HEK293 (cell line): ENCODE measurements at regions not wholly inside any gene's neighbourhood (a gene's known extent, or its start where the extent isn't known, plus 50 kb on each side); places are given as distances from the start of the nearest gene placed in this dataset.

Experiments used
- CTCF ChIA-PET: fragments of 350-600 bp; formaldehyde crosslinking; extraction: SDS; loops from one replicate; lab custom pipeline; 2021; ENCODE audit warnings: antibody characterized with exemption; lab: Yijun Ruan, JAX
- POLR2A ChIA-PET: fragments of 300-600 bp; formaldehyde crosslinking; extraction: SDS; loops from one replicate; lab custom pipeline; 2020; ENCODE audit warnings: antibody characterized with exemption, inconsistent platforms; lab: Yijun Ruan, JAX
- H3K27ac ChIP-seq: fragments of 200-500 bp; sonication (Bioruptor generic); 2 replicates; pipeline ENCODE4 v1.5.1; 2014; ENCODE audit warnings: low read depth, low read length, control low read depth, inconsistent platforms; ENCODE audit errors: extremely low read depth
- H3K36me3 ChIP-seq, 2 experiments: fragments of 200-500 bp in 1 of 2; sonication (Bioruptor generic) in 1 of 2; 1 replicate in 1 of 2; 2 replicates in 1 of 2; pipeline ENCODE4 v1.5.1; 2014 to 2017; ENCODE audit warnings: inconsistent platforms in 2 of 2, low read length in 2 of 2; ENCODE audit not compliant: control insufficient read depth in 2 of 2, insufficient read depth in 1 of 2
- H3K4me1 ChIP-seq: fragments of 200-500 bp; sonication (Bioruptor generic); 2 replicates; pipeline ENCODE4 v1.5.1; 2014; ENCODE audit warnings: mild to moderate bottlenecking, low read length, inconsistent platforms; ENCODE audit not compliant: control insufficient read depth, insufficient read depth
- H3K4me3 ChIP-seq: 2 replicates; pipeline ENCODE4 v1.5.1; 2011; ENCODE audit warnings: low read depth, mild to moderate bottlenecking, control low read depth, low read length, moderate library complexity
- H3K9me3 ChIP-seq: fragments of 200-500 bp; sonication (Bioruptor generic); 2 replicates; pipeline ENCODE4 v1.5.1; 2014; ENCODE audit warnings: low read depth, low read length, inconsistent platforms; ENCODE audit not compliant: control insufficient read depth, insufficient read depth
- EGR2 ChIP-seq: fragments of 450-650 bp; formaldehyde crosslinking; IDR thresholded peaks from 2 replicates; pipeline ENCODE4 v1.5.1; 2016; ENCODE audit warnings: low read depth, missing biosample characterization, missing genetic modification characterization
- FEZF1 ChIP-seq: fragments of 450-650 bp; formaldehyde crosslinking; IDR thresholded peaks from 2 replicates; pipeline ENCODE4 v1.5.1; 2016; ENCODE audit warnings: missing biosample characterization, missing genetic modification characterization
- MYNN ChIP-seq: fragments of 450-650 bp; formaldehyde crosslinking; IDR thresholded peaks from 2 replicates; pipeline ENCODE4 v1.5.1; 2016; ENCODE audit warnings: missing biosample characterization, missing genetic modification characterization, borderline replicate concordance
- OSR2 ChIP-seq: fragments of 450-650 bp; formaldehyde crosslinking; IDR thresholded peaks from 2 replicates; pipeline ENCODE4 v1.5.1; 2016; ENCODE audit warnings: missing biosample characterization, missing genetic modification characterization
- SCRT2 ChIP-seq: fragments of 450-650 bp; formaldehyde crosslinking; IDR thresholded peaks from 2 replicates; pipeline ENCODE4 v1.5.1; 2016; ENCODE audit warnings: missing biosample characterization, missing genetic modification characterization
- ZBTB8A ChIP-seq: fragments of 450-650 bp; formaldehyde crosslinking; IDR thresholded peaks from 2 replicates; pipeline ENCODE4 v1.5.1; 2016; ENCODE audit warnings: missing biosample characterization, missing genetic modification characterization
- ZFP69B ChIP-seq: fragments of 450-650 bp; formaldehyde crosslinking; IDR thresholded peaks from 2 replicates; pipeline ENCODE4 v1.5.1; 2016; ENCODE audit warnings: missing biosample characterization, missing genetic modification characterization
- ZNF112 ChIP-seq: fragments of 450-650 bp; formaldehyde crosslinking; IDR thresholded peaks from 2 replicates; pipeline ENCODE4 v1.5.0; 2017; ENCODE audit warnings: missing biosample characterization, missing genetic modification characterization
- ZNF140 ChIP-seq: fragments of 450-650 bp; formaldehyde crosslinking; IDR thresholded peaks from 2 replicates; pipeline ENCODE4 v1.5.1; 2016; ENCODE audit warnings: missing biosample characterization, missing genetic modification characterization
- ZNF146 ChIP-seq: fragments of 450-650 bp; formaldehyde crosslinking; IDR thresholded peaks from 2 replicates; pipeline ENCODE4 v1.5.1; 2016; ENCODE audit warnings: missing biosample characterization, missing genetic modification characterization
- ZNF174 ChIP-seq: fragments of 450-650 bp; formaldehyde crosslinking; IDR thresholded peaks from 2 replicates; pipeline ENCODE4 v1.5.0; 2017; ENCODE audit warnings: missing biosample characterization, mild to moderate bottlenecking, missing genetic modification characterization
- ZNF175 ChIP-seq: fragments of 450-650 bp; formaldehyde crosslinking; IDR thresholded peaks from 2 replicates; pipeline ENCODE4 v1.5.1; 2016; ENCODE audit warnings: missing biosample characterization, missing genetic modification characterization
- ZNF202 ChIP-seq: fragments of 450-650 bp; formaldehyde crosslinking; IDR thresholded peaks from 2 replicates; pipeline ENCODE4 v1.5.1; 2016; ENCODE audit warnings: missing biosample characterization, missing genetic modification characterization, borderline replicate concordance
- ZNF292 ChIP-seq: fragments of 450-650 bp; formaldehyde crosslinking; IDR thresholded peaks from 2 replicates; pipeline ENCODE4 v1.5.1; 2016; ENCODE audit warnings: low read depth, missing biosample characterization, missing genetic modification characterization, borderline replicate concordance
- ZNF324 ChIP-seq: fragments of 450-650 bp; formaldehyde crosslinking; IDR thresholded peaks from 2 replicates; pipeline ENCODE4 v1.5.1; 2016; ENCODE audit warnings: missing biosample characterization, missing genetic modification characterization
- ZNF394 ChIP-seq: fragments of 450-650 bp; formaldehyde crosslinking; IDR thresholded peaks from 2 replicates; pipeline ENCODE4 v1.5.1; 2016; ENCODE audit warnings: missing biosample characterization, missing genetic modification characterization, mild to moderate bottlenecking, moderate library complexity, borderline replicate concordance
- ZNF404 ChIP-seq: fragments of 450-650 bp; formaldehyde crosslinking; IDR thresholded peaks from 2 replicates; pipeline ENCODE4 v1.5.1; 2017; ENCODE audit warnings: missing biosample characterization, missing genetic modification characterization
- ZNF48 ChIP-seq: fragments of 450-650 bp; formaldehyde crosslinking; IDR thresholded peaks from 2 replicates; pipeline ENCODE4 v1.5.1; 2016; ENCODE audit warnings: missing biosample characterization, missing genetic modification characterization
- ZNF501 ChIP-seq: fragments of 450-650 bp; formaldehyde crosslinking; IDR thresholded peaks from 2 replicates; pipeline ENCODE4 v1.5.1; 2016; ENCODE audit warnings: missing biosample characterization, missing genetic modification characterization
- ZNF549 ChIP-seq: fragments of 450-650 bp; IDR thresholded peaks from 2 replicates; pipeline ENCODE4 v1.5.1; 2018; ENCODE audit warnings: missing biosample characterization, missing genetic modification characterization, mild to moderate bottlenecking, inconsistent platforms, moderate library complexity
- ZNF610 ChIP-seq: fragments of 450-650 bp; formaldehyde crosslinking; IDR thresholded peaks from 2 replicates; pipeline ENCODE4 v1.5.1; 2016; ENCODE audit warnings: missing biosample characterization, missing genetic modification characterization, borderline replicate concordance
- ZNF624 ChIP-seq: fragments of 450-650 bp; formaldehyde crosslinking; IDR thresholded peaks from 2 replicates; pipeline ENCODE4 v1.5.1; 2017; ENCODE audit warnings: missing biosample characterization, missing genetic modification characterization
- ZNF626 ChIP-seq: fragments of 450-650 bp; sonication (Bioruptor Pico); formaldehyde crosslinking; IDR thresholded peaks from 2 replicates; pipeline ENCODE4 v1.5.1; 2018; ENCODE audit warnings: missing biosample characterization, missing genetic modification characterization, inconsistent platforms
- ZNF658 ChIP-seq: fragments of 450-650 bp; formaldehyde crosslinking; IDR thresholded peaks from 2 replicates; pipeline ENCODE4; 2016; ENCODE audit warnings: missing biosample characterization, missing genetic modification characterization
- ZNF692 ChIP-seq: fragments of 450-650 bp; formaldehyde crosslinking; IDR thresholded peaks from 2 replicates; pipeline ENCODE4 v1.5.1; 2016; ENCODE audit warnings: missing biosample characterization, missing genetic modification characterization
- ZNF701 ChIP-seq: fragments of 450-650 bp; formaldehyde crosslinking; IDR thresholded peaks from 2 replicates; pipeline ENCODE4 v1.5.1; 2016; ENCODE audit warnings: missing biosample characterization, missing genetic modification characterization
- ZNF747 ChIP-seq: fragments of 450-650 bp; formaldehyde crosslinking; IDR thresholded peaks from 2 replicates; pipeline ENCODE4 v1.5.1; 2016; ENCODE audit warnings: missing biosample characterization, missing genetic modification characterization
- ZNF768 ChIP-seq: fragments of 450-650 bp; formaldehyde crosslinking; IDR thresholded peaks from 2 replicates; pipeline ENCODE4 v1.5.1; 2018; ENCODE audit warnings: missing biosample characterization, mild to moderate bottlenecking, missing genetic modification characterization
- ZNF830 ChIP-seq: fragments of 450-650 bp; IDR thresholded peaks from 2 replicates; pipeline ENCODE4 v1.5.0; 2018; ENCODE audit warnings: missing biosample characterization, missing genetic modification characterization, low read depth, mild to moderate bottlenecking, moderate library complexity
- ZSCAN16 ChIP-seq: fragments of 450-650 bp; formaldehyde crosslinking; IDR thresholded peaks from 2 replicates; pipeline ENCODE4 v1.5.1; 2016; ENCODE audit warnings: missing biosample characterization, missing genetic modification characterization
- TF ChIP-seq, protein P1 (sequence below): fragments of 450-650 bp; formaldehyde crosslinking; IDR thresholded peaks from 2 replicates; pipeline ENCODE4 v1.5.1; 2017; ENCODE audit warnings: missing biosample characterization, missing genetic modification characterization
- TF ChIP-seq, protein P2 (sequence below): fragments of 450-650 bp; formaldehyde crosslinking; IDR thresholded peaks from 2 replicates; pipeline ENCODE4 v1.5.1; 2016; ENCODE audit warnings: missing biosample characterization, missing genetic modification characterization
- TF ChIP-seq, protein P3 (sequence below): fragments of 450-650 bp; formaldehyde crosslinking; IDR thresholded peaks from 2 replicates; pipeline ENCODE4 v1.5.1; 2017; ENCODE audit warnings: missing biosample characterization, missing genetic modification characterization
- TF ChIP-seq, protein P4 (sequence below): fragments of 450-650 bp; formaldehyde crosslinking; IDR thresholded peaks from 2 replicates; pipeline ENCODE4 v1.5.1; 2016; ENCODE audit warnings: missing biosample characterization, missing genetic modification characterization, low read depth

GRCh38 chr6:86723151-86723550, 214.2 kb upstream of the HTR1E start:
- no peak overlapping the region for H3K27ac ChIP-seq
- no peaks in the 10 kb centered on the region for H3K36me3 ChIP-seq
- no peak overlapping the region for H3K4me3 ChIP-seq
- no peaks in the 10 kb centered on the region for H3K4me1 ChIP-seq
- no peaks in the 10 kb centered on the region for H3K9me3 ChIP-seq
- ChIA-PET CTCF (no interaction called here), POLR2A (no interaction called here)
- TF ChIP-seq, protein P1, sequence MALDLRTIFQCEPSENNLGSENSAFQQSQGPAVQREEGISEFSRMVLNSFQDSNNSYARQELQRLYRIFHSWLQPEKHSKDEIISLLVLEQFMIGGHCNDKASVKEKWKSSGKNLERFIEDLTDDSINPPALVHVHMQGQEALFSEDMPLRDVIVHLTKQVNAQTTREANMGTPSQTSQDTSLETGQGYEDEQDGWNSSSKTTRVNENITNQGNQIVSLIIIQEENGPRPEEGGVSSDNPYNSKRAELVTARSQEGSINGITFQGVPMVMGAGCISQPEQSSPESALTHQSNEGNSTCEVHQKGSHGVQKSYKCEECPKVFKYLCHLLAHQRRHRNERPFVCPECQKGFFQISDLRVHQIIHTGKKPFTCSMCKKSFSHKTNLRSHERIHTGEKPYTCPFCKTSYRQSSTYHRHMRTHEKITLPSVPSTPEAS (tag by site-specific recombination): no peak
- TF ChIP-seq ZFP69B (tag by site-specific recombination) (no peak), ZBTB8A (tag by site-specific recombination) (no peak), ZNF701 (tag by site-specific recombination) (no peak), ZNF658 (tag by site-specific recombination) (no peak), ZNF48 (tag by site-specific recombination) (no peak), FEZF1 (tag by site-specific recombination) (no peak), ZNF747 (no peak), OSR2 (tag by site-specific recombination) (no peak), ZNF830 (no peak), MYNN (tag by site-specific recombination) (no peak), ZNF324 (tag by site-specific recombination) (no peak), ZNF501 (tag by site-specific recombination) (no peak), ZNF692 (tag by site-specific recombination) (no peak), ZNF112 (no peak), ZNF202 (tag by site-specific recombination) (no peak), ZNF174 (tag by site-specific recombination) (no peak), ZNF140 (no peak)

DNA sequence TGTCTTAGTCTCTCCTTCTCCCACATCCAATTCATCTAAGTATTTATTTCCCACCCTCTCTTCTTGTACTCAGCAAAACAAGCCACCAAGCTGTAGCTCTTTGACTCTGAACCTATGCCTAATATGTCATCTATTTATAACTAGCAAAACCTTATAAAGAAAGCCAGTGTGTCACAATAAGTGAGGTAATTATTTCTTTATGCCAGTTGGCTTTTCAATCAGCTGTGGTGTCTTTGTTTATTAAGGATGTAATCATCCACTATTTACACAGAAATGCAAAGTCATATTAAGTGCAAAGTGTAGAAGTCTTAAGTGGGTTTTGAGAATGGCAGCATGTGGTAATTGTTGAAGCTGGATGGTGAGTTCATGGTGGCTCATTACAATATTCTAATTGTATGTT, 215.2 kb upstream of the HTR1E start:
- H3K9me3 ChIP-seq: no peaks in the 10 kb centered on the region
- ChIA-PET POLR2A (no interaction called here), CTCF (no interaction called here)
- H3K27ac ChIP-seq: no peak overlapping the region
- no peaks in the 10 kb centered on the region for H3K36me3 ChIP-seq
- H3K4me3 ChIP-seq: no peak overlapping the region
- TF ChIP-seq ZNF626 (tag by site-specific recombination): no peak
- TF ChIP-seq ZNF404: no peak
- TF ChIP-seq ZNF292 (tag by site-specific recombination): no peak
- no peak for TF ChIP-seq EGR2 (tag by site-specific recombination)
- no peak for TF ChIP-seq ZNF658 (tag by site-specific recombination)
- TF ChIP-seq, protein P2, sequence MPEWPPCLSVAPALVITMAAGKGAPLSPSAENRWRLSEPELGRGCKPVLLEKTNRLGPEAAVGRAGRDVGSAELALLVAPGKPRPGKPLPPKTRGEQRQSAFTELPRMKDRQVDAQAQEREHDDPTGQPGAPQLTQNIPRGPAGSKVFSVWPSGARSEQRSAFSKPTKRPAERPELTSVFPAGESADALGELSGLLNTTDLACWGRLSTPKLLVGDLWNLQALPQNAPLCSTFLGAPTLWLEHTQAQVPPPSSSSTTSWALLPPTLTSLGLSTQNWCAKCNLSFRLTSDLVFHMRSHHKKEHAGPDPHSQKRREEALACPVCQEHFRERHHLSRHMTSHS (tag by site-specific recombination): no peak
- TF ChIP-seq SCRT2: no peak
- TF ChIP-seq ZNF610 (tag by site-specific recombination): no peak
- TF ChIP-seq ZNF768 (tag by site-specific recombination): no peak
- no peak for TF ChIP-seq ZNF394
- TF ChIP-seq, protein P3, sequence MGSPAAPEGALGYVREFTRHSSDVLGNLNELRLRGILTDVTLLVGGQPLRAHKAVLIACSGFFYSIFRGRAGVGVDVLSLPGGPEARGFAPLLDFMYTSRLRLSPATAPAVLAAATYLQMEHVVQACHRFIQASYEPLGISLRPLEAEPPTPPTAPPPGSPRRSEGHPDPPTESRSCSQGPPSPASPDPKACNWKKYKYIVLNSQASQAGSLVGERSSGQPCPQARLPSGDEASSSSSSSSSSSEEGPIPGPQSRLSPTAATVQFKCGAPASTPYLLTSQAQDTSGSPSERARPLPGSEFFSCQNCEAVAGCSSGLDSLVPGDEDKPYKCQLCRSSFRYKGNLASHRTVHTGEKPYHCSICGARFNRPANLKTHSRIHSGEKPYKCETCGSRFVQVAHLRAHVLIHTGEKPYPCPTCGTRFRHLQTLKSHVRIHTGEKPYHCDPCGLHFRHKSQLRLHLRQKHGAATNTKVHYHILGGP (tag by site-specific recombination): no peak
- no peak for TF ChIP-seq ZNF549
- no peak for TF ChIP-seq ZNF624
- TF ChIP-seq OSR2 (tag by site-specific recombination): no peak
- TF ChIP-seq, protein P4, sequence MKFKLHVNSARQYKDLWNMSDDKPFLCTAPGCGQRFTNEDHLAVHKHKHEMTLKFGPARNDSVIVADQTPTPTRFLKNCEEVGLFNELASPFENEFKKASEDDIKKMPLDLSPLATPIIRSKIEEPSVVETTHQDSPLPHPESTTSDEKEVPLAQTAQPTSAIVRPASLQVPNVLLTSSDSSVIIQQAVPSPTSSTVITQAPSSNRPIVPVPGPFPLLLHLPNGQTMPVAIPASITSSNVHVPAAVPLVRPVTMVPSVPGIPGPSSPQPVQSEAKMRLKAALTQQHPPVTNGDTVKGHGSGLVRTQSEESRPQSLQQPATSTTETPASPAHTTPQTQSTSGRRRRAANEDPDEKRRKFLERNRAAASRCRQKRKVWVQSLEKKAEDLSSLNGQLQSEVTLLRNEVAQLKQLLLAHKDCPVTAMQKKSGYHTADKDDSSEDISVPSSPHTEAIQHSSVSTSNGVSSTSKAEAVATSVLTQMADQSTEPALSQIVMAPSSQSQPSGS: no peak
- no peak for TF ChIP-seq ZSCAN16 (tag by site-specific recombination)
- no peak for TF ChIP-seq ZNF175 (tag by site-specific recombination)
- TF ChIP-seq ZNF146 (tag by site-specific recombination): no peak
- TF ChIP-seq, all 188 proteins: peak for 0
- no peaks in the 10 kb centered on the region for H3K4me1 ChIP-seq
